ENCODE measurements at regions not wholly inside any gene's neighbourhood (a gene's known extent, or its start where the extent isn't known, plus 50 kb on each side); places are given as distances from the start of the nearest gene placed in this dataset.

GRCh38 chr2:226310146-226310545 lies 489.5 kb downstream of the IRS1 start:
- Histone ChIP-seq H3K4me3 (ENCODE audit: low read depth, low read length) (no peak overlapping the region), H3K4me2 (ENCODE audit: low read length) (no peak overlapping the region), H3K27ac (no peak overlapping the region), H3K9ac (no peak overlapping the region), H3K36me3 (ENCODE audit: control insufficient read depth, insufficient read depth, low read length) (no peaks in the 10 kb centered on the region), H3K4me1 (no peaks in the 10 kb centered on the region), H3K9me3 (ENCODE audit: control insufficient read depth, low read length) (no peaks in the 10 kb centered on the region), H3K27me3 (ENCODE audit: control insufficient read depth, insufficient read depth, low read length) (no peaks in the 10 kb centered on the region), H3K79me2 (no peaks in the 10 kb centered on the region), H2AFZ (no peak overlapping the region)
- TF ChIP-seq CTCF (IDR thresholded peaks at IDR 0.05), result no peak

GRCh38 chr2:226308986-226309385 lies 490.6 kb downstream of the IRS1 start:
- H3K9ac ChIP-seq, result no peak overlapping the region
- H3K36me3 ChIP-seq (ENCODE audit: control insufficient read depth, insufficient read depth, low read length), result no peaks in the 10 kb centered on the region
- no peaks in the 10 kb centered on the region for H3K9me3 ChIP-seq (ENCODE audit: control insufficient read depth, low read length)
- no peak overlapping the region for H3K4me2 ChIP-seq (ENCODE audit: low read length)
- no peak overlapping the region for H2AFZ ChIP-seq
- H3K79me2 ChIP-seq, result no peaks in the 10 kb centered on the region
- TF ChIP-seq CTCF (IDR thresholded peaks at IDR 0.05), result no peak
- H3K4me1 ChIP-seq, result no peaks in the 10 kb centered on the region
- H3K27me3 ChIP-seq (ENCODE audit: control insufficient read depth, insufficient read depth, low read length), result no peaks in the 10 kb centered on the region
- H3K27ac ChIP-seq, result no peak overlapping the region
- H3K4me3 ChIP-seq (ENCODE audit: low read depth, low read length), result no peak overlapping the region

DNA sequence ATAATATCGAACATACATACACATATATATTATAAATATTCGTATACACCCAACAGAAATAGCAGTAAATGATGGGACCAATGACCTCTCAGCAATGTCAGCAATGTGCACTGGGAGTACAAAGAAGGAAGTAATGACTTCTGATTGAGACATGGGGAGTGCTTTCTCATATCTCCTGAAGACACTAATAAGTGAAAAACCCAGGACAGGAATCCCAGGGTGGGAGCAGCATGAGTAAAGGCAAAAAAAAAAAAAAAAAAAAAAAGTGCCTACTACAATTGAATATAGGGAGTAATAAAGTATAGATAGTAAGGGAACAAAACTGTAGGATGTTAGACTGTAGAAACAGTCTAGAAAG lies 491.3 kb downstream of the IRS1 start:
- Histone ChIP-seq H3K36me3 (ENCODE audit: control insufficient read depth, insufficient read depth, low read length) (no peaks in the 10 kb centered on the region), H3K4me1 (no peaks in the 10 kb centered on the region), H3K27me3 (ENCODE audit: control insufficient read depth, insufficient read depth, low read length) (no peaks in the 10 kb centered on the region), H3K4me3 (ENCODE audit: low read depth, low read length) (no peak overlapping the region), H3K9me3 (ENCODE audit: control insufficient read depth, low read length) (no peaks in the 10 kb centered on the region), H3K27ac (no peak overlapping the region), H3K9ac (no peak overlapping the region), H3K4me2 (ENCODE audit: low read length) (no peak overlapping the region), H3K79me2 (no peaks in the 10 kb centered on the region), H2AFZ (no peak overlapping the region)
- no peak for TF ChIP-seq CTCF (IDR thresholded peaks at IDR 0.05)

- no peaks in the 10 kb centered on the region for H3K36me3 ChIP-seq (ENCODE audit: control insufficient read depth, insufficient read depth, low read length)
- H3K9ac ChIP-seq, result no peak overlapping the region
- no peaks in the 10 kb centered on the region for H3K27me3 ChIP-seq (ENCODE audit: control insufficient read depth, insufficient read depth, low read length)
- H2AFZ ChIP-seq, result no peak overlapping the region
- no peak overlapping the region for H3K27ac ChIP-seq
- H3K4me1 ChIP-seq, result no peaks in the 10 kb centered on the region
- no peaks in the 10 kb centered on the region for H3K79me2 ChIP-seq
- H3K4me2 ChIP-seq (ENCODE audit: low read length), result no peak overlapping the region
- TF ChIP-seq CTCF (IDR thresholded peaks at IDR 0.05), result no peak
- H3K4me3 ChIP-seq (ENCODE audit: low read depth, low read length), result no peak overlapping the region
- no peaks in the 10 kb centered on the region for H3K9me3 ChIP-seq (ENCODE audit: control insufficient read depth, low read length)
These were observed 491.9 kb downstream of the IRS1 start for GRCh38 chr2:226307487-226308322.

DNA sequence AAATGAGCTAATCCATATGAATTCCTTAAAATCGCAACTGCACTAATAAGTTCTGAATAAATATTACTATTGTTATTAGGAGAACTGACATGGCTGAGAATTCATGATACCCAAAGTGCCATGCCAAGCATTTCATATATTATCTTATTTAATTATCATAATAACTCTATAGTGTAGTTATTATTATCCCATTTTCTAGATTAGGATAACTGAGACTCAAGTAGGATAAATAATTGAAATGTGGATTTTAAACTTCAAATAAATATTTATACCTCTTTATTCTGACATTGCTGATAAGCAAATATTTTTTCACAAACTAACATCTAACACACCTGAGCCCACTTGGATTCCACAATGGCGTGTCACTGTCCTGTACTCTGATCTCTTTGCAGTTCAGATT lies 492.7 kb downstream of the IRS1 start:
- H3K4me2 ChIP-seq (ENCODE audit: low read length), result no peak overlapping the region
- H3K36me3 ChIP-seq (ENCODE audit: control insufficient read depth, insufficient read depth, low read length), result no peaks in the 10 kb centered on the region
- H3K79me2 ChIP-seq, result no peaks in the 10 kb centered on the region
- H3K9ac ChIP-seq, result no peak overlapping the region
- H3K9me3 ChIP-seq (ENCODE audit: control insufficient read depth, low read length), result no peaks in the 10 kb centered on the region
- H3K4me3 ChIP-seq (ENCODE audit: low read depth, low read length), result no peak overlapping the region
- H3K27me3 ChIP-seq (ENCODE audit: control insufficient read depth, insufficient read depth, low read length), result no peaks in the 10 kb centered on the region
- H3K4me1 ChIP-seq, result no peaks in the 10 kb centered on the region
- no peak overlapping the region for H2AFZ ChIP-seq
- no peak for TF ChIP-seq CTCF (IDR thresholded peaks at IDR 0.05)
- H3K27ac ChIP-seq, result no peak overlapping the region
